Embryonic facial prominence (tissue), 1 donor: ENCODE measurements at regions not wholly inside any gene's neighbourhood (a gene's known extent, or its start where the extent isn't known, plus 50 kb on each side); places are given as distances from the start of the nearest gene placed in this dataset.

Experiments used
- DNase-seq: peaks from one replicate; pipeline ENCODE4 v3.0.0-alpha.2; 2016; ENCODE audit errors: extremely low spot score

DNA sequence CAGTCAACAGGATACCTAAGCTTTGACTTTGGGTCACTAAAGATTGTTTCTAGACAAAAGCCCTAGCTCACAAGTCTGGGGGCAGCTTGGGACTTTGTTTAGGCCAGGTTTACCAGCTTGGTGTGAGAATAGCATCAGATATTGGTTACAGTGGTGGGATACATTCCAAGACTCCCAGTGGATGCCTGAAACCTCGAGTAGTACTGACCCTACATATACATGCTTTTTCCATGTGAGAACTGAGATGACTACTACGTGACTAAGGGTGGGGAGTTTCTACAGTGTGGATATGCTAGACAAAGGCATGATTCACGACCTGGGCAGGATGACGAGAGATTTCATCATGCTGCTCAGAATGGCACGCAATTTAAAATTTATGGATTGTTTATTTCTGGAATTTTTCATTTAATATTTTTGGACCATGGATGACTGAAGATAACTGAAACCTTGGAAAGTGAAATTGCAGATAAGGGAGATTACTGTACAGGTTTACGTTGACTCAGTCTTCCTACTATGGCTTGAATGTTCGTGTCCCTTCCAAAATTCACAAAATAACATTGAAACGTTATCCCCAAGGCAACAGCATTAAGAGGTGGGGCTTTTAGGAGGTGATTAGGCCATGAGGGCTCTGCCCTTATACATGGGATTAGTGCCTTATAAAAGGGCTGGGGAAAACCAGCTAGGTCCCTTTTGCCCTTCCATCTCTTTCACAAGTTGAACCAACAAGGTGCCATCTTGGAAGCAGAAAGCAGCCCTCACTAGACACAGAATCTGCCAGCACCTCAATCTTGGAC, 50.2 kb upstream of the CTAGE1 start:
- DNase-seq, result no peak

DNA sequence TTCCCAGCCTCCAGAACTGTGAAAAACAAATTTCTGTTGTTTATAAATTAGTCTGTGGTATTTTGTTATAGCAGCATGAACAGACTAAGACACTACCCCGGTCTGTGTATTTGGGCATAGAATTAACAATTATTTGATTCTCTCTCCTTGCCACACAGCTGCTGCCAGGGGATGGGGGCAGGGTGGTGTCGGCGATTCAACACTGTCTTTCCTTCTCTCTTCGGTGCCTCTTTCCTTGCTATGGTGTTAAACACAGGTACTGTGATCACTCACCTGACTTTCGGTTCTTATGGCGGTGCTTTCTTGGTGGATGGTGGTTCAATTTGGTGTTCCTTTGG, 50.8 kb upstream of the CTAGE1 start:
- DNase-seq, result no peak

DNA sequence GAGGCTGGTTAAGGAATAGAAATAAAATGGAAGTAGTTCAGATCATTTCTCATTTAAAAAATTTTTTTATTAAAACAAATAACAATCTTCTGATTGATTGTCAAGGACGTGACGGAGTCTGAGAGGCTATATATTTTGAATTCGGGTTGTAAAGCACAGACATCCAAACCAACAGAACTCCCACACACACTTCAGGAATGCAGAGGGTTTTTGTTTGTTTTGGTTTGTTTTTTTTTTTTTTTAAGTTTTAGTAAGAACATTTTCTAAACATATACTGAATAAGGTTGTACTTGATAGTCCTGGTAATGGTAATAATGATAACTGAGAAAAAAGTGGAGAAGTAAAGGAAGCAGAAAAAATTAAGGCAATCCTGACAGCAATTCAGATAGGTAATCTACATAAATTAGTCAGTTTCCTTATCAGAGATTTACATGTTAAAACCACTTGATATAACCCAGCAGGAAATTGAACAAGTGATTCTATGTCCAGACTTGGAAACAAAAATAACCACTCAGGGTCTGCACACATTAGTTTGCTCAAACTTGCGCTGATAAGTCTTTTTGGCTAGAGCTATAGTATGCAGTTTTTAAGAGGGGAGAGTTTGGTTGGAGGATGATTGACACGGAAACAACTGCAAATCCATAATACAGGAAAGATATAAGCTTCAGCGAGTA, 51.5 kb upstream of the CTAGE1 start:
- DNase-seq, result no peak

DNA sequence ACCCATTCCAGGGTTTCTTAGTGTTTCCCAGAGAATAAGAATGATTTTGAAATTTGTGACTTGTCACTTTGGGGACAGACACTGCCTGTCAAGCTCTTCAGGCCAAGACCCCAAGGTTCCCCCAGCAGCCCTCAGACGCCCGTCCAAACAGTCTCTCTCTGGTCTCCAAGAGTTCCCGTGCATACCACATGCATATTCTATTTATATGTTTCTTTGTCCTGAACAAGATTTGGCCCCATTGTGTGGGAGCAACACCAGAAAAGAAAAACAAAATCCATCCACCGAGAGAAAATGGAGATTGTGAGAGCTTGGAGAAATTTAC, 52.2 kb upstream of the CTAGE1 start:
- no peak for DNase-seq

DNA sequence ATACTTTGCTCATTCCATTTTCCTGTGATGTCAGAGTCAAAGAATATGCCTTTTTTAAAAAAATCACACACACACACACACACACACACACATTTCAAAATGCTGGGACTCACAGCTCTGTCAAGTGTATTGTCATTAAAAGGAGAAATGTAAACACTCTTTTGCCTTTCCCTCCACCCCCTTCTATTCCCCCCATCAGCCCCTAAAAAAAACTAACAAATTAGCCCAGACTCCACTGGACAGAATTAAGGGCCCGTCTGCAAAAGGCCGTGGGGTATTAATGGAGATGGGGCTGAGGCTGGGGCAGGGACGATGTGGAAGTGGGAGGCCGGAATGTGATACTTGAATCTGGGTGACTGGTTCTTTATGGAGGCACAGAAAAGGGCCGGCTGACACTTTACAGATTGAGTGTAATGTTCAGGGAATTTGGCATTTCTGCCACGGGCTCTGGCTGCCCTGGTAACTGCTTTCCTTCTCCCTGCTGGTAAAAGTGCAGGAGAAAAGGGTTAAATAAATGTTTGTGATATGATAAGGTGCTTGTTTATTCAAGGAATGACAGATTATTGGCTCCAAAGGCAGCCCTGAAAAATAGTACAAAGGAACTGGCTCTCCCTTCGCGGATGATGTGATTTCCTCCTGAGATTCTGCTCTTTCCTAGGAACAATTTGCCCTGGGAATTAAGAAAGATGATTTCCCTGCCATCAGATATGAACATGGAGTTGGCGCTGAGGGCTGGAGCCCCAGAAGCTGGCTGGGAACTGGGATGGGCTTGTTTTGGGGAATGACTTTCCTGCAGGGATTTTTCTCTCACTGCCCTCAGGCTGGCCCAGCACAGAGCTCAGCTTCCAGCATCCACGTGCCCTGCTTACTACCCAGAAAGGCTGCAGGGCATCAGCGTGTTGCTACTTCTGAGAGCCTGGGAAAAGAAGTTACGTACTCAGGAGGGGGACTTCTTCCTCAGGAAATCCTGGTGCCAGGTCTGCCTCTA, 52.8 kb upstream of the CTAGE1 start:
- DNase-seq, result no peak

DNA sequence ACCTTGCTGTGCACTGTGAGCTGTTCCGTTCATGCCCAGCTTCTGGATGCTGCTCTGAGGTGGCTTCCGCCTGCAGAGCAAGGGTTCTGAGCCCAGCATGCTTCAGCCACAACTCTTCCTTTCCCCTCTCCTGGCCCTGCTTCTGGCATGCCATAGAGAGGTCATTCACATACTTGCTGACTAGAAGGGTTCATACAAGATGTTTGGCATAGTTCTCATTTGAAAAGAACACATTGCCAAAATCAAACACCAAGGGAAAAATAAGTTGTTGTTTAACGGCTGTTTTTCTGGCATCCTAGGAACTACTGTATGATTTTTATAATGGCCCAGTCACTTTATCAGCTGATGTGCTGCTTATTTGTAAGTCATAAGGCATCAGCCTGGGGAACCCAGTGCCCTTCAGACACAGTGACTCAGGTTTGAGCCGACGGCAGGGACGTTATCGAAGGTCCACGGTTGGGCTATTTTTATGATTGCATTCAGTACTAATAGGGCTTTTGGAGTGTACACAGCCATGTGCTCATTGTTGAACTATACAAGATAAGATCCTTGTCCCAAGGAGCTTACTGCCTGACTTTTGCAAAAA, 53.9 kb upstream of the CTAGE1 start:
- DNase-seq, result no peak

DNA sequence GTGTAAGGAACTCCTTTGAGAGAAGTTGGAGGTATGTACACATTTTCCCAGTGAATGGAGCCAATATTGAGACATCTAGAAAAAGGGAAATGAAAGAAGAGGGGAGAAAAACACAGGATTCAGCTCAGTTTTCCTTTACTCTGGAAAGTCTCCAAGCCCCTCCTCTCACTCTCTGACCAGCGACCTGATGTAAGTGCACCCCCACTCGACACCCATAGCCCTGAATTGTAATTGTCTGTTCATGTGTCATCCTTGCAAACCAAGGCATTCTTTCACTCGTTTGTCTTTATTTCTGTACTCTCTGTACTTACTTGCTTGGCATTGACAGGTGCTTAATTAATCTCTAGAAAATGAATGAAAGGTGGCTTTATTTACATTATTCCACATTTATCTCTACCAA, 55.7 kb upstream of the CTAGE1 start:
- DNase-seq, result no peak

DNA sequence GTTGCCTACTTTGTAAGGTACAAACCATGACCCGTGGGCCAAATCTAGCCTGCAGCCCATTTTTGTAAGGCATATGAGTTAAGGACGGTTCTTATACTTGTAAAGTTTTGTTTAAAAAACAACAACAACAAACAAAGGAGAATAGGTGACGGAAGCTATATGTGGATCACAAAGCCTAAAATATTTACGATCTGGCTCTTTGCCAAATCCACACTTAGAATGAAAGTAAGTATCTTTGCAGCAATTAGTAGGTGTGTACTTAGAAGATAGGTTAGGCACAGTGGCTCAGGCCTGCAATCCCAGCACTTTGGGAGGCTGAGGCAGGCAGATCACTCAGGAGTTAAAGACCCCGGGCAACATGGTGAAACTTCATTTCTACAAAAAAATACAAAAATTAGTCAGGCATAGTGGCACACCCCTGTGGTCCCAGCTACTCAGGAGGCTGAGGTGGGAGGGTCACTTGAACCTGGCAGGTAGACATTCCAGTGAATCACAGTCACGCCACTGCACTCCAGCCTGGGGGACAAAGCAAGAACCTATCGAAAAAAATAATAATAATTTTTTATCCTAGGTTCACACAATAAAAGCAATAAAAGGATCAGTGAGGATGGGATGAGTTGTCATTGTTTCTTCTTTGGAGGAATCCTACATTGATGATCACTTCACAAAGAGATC, 57.8 kb upstream of the CTAGE1 start:
- DNase-seq, result no peak

DNA sequence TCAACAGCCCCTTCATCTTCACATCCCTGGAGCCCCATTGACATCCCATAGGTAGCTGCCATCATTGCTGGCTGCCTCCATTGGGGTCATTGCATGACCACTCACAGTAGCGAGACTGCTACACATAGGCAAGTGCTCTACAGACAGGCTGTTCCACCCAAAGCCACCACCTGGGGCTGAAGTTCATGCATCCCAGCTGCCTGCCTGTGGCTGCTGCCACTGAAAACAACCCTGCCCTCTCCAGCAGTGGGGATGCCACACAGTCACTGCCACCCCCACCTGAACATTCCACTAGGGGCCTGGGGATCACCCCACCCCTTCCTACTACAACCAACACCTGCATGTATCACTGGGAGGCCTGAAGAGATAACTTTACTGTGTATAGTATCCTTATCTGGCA, 59.5 kb upstream of the CTAGE1 start:
- no peak for DNase-seq

DNA sequence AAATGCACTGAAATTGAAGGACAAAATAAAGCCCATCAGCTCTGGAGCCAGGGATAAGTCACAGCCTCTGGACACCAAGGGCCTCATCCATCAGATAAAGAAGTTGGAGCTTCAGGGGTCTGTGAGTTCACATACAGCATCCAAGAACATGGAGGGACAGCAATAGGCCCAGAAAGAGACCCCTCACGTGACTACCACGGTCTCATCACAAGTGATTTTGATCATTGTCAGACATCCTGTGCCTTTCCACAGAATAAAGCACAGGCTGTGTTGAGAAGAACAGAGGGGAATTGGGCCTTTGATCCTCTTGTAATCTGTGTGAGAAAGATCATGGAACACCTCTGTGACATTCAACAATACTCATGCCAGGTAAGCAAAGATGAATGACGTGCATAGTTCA, 65.2 kb upstream of the CTAGE1 start:
- no peak for DNase-seq

DNA sequence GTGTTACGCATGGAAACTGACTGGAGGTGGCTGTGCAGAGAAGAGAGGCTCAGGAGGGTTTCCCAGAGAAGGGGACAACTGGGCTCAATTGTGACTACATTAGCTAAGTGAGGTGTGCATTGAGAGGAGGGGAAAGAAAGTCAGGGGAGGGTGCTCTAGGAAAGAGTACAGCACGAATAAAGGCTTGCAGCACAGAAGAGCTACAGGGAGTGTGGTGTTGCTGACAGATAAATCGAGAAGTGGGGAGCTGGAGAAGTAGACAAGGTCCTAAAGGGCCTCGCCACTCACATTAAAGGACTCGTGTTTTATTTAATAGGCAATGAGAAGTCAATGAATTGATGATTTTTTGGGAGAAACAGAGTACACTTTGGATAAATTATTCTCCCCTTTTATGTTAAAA, 65.7 kb upstream of the CTAGE1 start:
- DNase-seq, result no peak

DNA sequence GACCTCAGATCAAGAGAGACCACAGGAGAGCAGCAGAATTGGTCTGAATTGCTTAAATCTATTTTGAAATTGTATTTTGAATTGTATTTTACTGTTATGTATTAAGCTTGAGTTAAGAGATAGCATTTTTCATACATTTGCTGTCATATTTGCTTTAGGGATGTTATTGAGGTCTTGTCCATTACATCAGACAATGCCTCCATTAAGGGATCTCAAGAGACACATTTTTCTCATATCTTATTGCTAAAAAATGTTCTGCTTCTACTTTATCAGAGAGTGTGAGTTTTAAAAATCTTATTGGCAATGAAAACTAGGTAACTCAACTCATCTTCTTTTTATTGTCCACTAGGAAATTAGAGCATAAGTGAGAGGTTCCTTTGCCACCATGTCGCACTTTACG, 66.8 kb upstream of the CTAGE1 start:
- no peak for DNase-seq

DNA sequence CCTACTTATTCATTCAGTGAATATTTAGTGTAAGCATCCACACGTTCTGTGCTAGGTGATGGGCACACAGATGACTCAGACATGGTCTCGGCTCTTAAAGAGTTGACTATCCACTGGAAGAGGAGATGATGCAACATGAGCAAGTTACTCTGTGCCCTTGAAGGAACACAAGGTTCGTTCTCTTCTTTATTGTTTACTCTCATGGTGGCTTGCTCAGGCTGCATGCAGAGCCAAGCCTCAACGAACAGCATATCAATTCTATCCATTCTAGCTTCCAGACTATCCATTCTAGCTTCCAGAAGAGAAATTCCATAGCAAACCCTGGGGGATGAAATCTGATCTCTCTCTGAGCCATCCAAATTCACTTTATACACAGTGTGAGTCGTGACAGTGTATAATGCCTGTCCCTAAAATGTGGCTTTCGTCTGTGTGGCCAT, 68.1 kb upstream of the CTAGE1 start:
- DNase-seq, result no peak

DNA sequence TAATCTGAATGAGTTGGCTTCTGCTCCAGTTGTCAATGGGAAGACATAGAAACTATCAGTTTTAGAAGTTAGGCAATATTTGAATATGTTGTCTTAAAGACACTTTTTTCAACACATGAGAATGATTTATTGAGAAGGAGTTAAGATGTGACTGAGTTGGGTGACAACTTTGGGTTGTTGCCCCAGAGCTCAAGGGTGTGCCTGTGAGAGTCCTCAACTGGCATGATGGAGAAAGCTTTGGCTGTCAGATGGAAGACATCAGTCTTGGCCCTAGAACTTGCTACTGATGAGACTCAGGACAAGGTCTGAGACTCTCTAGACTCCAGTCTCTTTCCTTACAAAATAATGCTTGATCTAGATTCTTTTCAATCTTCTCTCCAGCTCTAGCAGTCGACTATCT, 69.0 kb upstream of the CTAGE1 start:
- no peak for DNase-seq

DNA sequence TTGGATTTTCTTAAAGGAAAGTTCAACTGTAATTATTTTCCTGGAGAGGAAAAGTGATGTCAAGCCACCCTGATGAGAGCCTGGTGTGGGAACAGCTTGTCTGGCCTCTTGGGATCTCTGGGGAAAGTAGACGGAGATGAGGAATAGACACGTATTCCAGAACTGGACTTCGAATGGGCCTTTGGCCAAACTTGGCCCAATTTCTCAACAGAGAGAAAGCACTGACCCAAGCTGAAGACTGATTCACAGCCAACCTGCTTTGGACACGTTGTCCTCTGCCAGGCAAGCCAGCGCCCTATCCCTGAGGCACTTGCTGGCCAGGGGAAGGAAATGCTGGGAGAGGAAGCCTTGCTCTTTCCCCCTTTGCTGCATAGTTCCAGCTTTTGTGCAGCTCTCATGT, 70.8 kb upstream of the CTAGE1 start:
- DNase-seq, result no peak

DNA sequence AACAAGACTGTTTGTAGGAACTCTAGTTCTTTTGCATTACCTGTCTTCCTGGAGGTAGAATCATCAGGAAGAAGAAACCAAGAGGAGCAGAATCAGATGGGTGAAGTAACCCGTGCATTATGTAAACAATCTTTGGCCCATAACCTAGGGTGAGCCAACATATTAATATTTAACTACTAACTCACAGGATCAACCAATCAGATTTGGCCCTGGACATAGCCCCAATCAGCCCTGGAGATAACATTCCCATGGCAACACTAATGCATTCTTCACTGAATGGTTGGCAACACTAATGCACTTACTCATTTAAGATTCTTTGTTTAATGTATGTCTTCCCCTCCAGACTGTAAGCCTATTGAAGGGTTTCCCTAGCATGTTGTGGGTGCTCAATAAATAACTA, 72.0 kb upstream of the CTAGE1 start:
- DNase-seq, result no peak

DNA sequence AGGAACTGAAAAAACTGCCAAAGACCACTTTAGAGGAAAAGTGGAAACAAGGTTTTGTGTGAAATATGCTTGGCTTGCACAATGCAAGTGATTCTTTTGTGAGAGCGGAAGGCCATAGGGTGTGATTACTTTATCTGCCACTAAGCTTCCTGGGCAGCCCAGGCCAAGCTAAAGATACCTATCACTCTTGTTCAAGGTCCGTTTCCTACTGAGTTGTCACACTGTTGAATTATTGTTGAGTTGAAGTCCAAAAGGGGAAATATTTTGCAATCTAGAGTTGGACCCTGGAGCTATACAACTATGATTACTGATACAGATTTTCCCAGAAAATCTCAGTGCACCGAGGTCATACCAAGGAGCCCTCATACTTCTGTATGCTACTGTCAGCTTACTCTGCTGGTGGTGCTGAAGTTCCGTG, 72.7 kb upstream of the CTAGE1 start:
- no peak for DNase-seq

DNA sequence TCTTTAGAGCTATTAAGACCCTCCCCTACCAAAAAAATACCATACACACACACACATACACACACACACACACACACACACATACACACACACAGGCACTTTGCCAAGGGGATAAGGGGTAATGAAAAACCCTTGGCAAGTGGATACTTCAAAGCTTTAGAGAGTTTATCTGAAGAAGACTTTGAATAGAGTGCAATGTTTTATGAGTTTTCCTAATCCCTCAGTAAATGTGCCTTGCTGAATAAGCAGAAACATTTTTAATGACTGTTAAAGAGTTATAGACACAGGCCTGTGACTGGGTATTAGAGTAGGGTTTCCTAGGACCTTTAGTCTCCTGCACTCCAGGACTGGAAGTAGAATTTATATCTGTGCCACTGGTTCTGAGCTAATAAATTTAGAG, 75.5 kb upstream of the CTAGE1 start:
- no peak for DNase-seq

DNA sequence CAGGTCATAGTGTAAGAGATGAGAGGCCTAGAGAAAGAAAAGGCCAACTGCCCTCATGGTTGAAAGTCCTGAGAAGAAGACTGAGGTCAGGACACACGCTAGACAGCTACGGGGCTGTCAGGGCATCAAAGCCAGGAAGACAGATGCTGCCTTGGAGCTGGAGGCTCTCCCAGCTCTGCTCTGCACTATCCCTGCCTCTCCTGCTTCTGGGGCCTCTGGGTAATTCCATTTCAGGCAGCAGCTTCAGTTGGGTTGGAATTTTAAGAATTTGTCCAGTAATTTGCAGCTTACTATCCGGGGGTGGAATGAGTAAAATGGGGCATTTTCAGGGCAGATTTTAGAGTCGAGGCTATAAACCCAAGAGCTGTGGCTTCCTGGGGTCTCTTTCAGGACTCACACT, 76.2 kb upstream of the CTAGE1 start:
- DNase-seq, result no peak

DNA sequence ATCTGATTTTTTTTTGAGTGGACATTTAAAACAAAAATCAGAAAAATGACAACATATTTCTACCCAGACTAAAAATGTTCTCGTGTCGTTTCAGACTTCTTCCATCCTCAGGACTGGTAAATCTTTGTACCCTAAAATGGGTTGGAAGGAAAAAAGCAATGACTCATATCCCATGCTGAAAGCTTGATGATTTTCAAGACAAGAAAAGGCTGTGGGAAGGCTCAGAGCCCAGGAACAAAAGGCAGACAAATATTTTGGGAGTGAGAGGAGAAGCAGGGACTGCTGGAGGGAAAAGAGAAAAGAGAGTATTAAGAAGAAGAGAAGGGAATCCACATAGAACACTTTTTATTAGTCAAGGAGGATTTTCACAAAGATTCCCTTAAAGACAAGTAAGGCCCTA, 77.1 kb upstream of the CTAGE1 start:
- no peak for DNase-seq

DNA sequence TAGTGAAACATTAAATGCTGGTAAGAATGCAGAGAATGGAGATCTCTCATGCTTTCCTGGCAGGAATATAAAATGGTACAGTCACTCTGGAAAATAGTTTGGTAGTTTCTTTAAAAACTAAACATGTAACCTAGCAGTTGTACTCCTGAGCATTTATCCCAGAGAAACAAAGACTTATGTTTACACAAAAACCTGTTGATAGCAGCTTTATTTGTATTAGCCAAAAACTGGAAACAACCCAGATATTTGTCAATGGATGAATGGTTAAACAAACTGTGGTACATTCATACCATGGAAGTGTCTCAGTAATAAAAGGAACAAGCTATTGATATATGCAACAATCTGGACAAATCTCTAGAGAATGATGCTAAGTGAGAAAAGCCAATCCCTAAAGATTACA, 81.7 kb upstream of the CTAGE1 start:
- no peak for DNase-seq

DNA sequence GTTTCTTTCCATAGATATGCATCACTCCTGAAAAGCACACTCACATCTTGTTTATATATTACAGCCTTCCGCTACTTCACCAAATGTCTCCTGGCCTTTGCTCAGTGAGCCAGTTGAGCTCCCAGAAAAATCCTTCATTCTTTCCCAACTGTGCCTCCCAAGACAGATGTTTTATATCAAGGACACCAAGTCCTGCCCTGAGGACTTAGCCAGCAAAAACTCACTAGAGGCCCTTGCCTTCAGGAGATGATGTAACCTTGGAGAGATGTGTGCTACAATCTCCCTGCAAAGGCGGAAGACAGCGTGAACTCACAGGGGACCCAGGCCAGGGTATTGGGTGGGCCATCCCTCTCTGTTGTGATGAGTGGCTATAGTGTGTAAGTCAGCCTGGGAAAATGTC, 86.1 kb upstream of the CTAGE1 start:
- no peak for DNase-seq
